ENCODE measurements at regions not wholly inside any gene's neighbourhood (a gene's known extent, or its start where the extent isn't known, plus 50 kb on each side); places are given as distances from the start of the nearest gene placed in this dataset.
"Not testable (repeated sequence)": the region's sequence is repeated elsewhere in the genome, so short reads cannot be mapped to it uniquely, and the experiment has no call there.

- ATAC-seq (no peak), DNase-seq (no peak)
Measured at GRCh38 chr2:34705551-34706247, 1106.6 kb upstream of the FAM98A start.

DNA sequence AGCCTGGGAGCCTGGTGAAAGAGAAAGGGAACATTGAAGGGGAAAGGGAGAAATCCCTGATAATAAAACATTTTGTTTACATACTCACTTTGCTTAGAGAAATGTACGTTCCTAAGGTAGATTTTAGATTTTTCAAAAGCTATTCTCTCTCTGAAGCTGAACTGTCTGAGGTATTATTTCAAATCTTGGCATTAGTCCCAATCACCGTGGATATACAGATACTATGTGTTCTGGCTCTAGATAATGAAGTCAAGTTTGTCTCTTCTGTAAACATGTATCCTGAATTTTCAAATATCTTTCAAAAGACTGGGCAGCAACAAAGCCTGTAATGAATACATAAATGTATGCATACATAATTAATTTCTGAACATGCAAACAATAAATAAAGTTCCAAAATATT is 1104.2 kb upstream of the FAM98A start:
- ATAC-seq, result no peak
- no peak for DNase-seq

DNA sequence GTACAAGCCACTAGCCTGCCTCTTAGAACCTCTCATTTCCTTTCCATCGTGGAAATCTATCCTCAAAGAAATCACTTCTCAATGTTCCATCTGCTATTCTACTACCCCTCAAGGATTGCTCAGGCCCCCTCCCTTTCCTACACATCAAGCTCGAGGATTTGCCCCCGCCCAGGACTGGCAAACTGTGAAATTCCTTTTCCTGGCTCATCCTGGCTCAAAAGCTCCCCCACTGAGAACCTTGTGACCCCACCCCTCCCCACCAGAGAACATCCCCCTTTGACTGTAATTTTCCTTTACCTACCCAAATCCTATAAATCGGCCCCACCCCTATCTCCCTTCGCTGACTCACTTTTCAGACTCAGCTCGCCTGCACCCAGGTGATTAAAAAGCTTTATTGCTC is 1103.3 kb upstream of the FAM98A start:
- ATAC-seq, DNase-seq: not testable (repeated sequence)

DNA sequence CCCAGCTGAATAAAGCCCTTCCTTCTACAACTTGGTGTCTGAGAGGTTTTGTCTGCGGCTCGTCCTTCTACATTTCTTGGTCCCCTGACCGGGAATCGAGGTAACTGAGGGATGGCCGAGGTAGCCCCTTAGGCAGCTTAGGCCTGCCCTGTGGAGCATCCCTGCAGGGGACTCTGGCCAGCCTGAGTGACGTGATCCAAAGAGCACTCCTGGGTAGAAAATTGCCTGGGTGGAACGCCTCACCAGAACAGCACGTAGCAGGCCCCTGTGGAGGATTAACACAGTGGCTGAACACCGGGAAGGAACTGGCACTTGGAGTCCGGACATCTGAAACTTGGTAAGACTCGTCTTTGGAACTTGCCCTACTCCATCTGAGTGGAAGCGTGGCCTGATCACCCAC is 1078.5 kb upstream of the FAM98A start:
- DNase-seq, ATAC-seq: not testable (repeated sequence)

DNA sequence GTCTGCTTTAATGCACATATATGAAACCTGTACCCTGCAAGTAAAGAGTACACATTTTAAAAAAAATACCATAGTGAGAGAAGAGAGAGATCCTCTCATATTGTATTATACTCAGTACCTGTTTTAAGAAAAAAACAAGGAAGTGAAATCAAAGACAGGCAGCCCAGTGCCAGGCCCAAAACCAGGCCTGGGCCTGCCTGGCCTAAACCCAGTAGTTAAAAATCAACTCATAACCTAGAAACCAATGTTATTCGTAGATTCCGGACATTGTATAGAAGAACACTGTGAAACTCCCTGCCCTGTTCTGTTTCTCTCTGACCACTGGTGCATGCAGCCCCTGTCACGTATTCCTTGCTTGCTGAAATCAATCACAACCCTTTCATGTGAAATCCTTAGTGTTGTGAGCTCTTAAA is 1078.0 kb upstream of the FAM98A start:
- ATAC-seq, result not testable (repeated sequence)

DNA sequence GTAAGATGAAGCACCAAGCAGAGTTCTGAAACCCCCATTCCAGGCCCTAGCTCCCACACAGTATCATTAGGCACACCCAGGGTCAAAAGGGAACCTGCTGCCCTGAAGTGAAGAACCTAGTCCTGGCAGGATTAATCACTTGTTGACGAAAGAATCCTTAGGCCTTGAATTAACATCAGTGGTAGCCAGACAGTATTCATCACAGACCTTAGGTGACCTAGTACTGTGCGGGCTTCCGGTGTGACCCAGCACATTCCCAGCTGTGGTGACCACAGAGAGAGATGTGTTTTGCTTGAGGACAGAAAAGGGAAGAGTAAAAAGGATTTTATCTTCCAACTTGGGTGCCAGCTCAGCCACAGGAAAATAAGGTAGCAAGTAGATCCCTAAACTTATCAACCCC is 1071.4 kb upstream of the FAM98A start:
- DNase-seq (no peak), ATAC-seq (no peak)

More for the DNA sequence above, 1078.0 kb upstream of the FAM98A start:
- not testable (repeated sequence) for DNase-seq

DNA sequence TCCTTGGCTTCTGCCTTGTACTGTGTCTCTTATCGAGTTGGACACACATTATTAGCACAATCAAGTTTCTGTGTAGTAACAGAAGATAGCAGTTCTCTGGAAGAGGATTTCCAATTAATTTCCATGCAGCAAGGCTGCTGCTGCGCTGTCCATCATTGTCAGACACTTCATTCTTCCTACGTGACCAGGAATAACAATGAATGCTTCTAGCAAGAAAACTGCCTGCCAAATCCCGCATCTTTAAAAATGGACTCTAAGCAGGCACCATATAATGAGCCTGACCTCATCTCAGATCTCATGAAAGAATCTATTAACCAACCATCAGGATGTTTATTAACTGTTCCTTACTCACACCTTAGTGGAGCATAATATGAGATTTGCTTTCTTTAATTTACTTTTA is 1067.7 kb upstream of the FAM98A start:
- no peak for ATAC-seq

GRCh38 chr2:34664266-34664665 is 1065.2 kb upstream of the FAM98A start:
- DNase-seq (no peak), ATAC-seq (no peak)

More for the DNA sequence above, 1067.7 kb upstream of the FAM98A start:
- DNase-seq, result no peak

DNA sequence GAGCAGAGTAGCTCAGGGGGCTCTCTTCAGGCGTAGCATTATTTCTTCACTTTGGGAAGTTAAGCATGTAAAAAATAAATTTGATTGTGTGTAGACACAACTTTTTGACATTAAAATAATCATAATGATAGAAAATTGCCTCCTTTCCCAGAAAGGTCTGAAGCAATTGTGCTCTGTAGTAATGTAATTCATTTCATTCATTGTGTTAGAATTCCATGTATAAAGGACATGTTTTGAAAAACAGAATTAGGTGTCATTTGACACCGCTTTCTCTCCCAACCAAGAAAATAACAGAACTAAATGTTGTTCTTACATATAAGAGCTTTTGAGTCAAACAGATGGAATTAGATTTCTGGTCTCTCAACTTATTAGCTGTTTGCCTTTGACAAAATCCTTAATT is 1064.2 kb upstream of the FAM98A start:
- ATAC-seq (no peak), DNase-seq (no peak)

- no peak for DNase-seq
- no peak for ATAC-seq
Measured at GRCh38 chr2:34660741-34661140, 1061.6 kb upstream of the FAM98A start.

- DNase-seq (no peak), ATAC-seq (no peak)
Measured at GRCh38 chr2:34656632-34657031, 1057.5 kb upstream of the FAM98A start.

GRCh38 chr2:34652636-34653035 is 1053.5 kb upstream of the FAM98A start:
- DNase-seq (no peak), ATAC-seq (no peak)

DNA sequence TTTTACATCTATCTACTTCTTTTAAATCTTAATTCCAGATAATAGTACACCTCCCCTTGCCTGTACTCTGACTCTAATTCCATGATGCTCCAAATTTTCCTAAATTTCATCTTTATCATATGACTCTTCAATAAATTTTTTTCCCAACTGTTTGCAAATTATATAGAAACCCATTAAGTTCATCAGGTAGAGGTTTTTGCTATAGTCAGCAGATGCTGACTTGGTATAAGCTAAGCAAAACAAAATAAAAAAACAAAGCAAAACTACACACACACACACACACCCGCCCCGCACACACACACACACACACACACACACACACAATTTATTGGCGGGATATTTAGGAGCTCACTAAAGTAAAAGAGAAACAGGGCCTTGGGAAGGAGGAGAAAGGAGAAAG is 1047.8 kb upstream of the FAM98A start:
- ATAC-seq, result no peak
- DNase-seq, result no peak

GRCh38 chr2:34632327-34632726 is 1033.2 kb upstream of the FAM98A start:
- ATAC-seq (no peak), DNase-seq (no peak)

GRCh38 chr2:34627003-34627402 is 1027.9 kb upstream of the FAM98A start:
- DNase-seq (no peak), ATAC-seq (no peak)

DNA sequence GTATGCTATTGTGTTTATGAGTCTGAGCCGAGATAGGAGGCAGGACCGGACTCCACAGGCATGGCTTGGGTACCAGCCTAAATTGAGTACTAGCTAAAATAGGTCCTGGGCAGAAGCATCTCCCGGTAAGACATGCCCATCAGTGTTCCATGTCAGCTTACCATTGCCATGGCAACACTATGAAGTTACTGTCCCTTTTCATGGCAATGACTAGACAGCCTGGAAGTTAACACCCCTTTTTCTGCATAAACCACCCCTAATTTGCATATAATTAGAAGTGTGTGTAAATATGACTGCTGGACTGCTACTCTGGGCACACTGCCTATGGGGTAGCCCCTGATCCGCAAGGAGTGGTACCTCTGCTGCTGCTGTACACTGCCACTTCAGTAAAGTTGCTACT is 1005.1 kb upstream of the FAM98A start:
- ATAC-seq, result no peak
- DNase-seq, result no peak

- ATAC-seq (no peak), DNase-seq (no peak)
Measured at GRCh38 chr2:34602262-34602661, 1003.2 kb upstream of the FAM98A start.

GRCh38 chr2:34601561-34601960 is 1002.5 kb upstream of the FAM98A start:
- DNase-seq (no peak), ATAC-seq (no peak)

GRCh38 chr2:34578641-34579040 is 979.5 kb upstream of the FAM98A start:
- DNase-seq (no peak), ATAC-seq (no peak)

GRCh38 chr2:34570266-34570872 is 971.3 kb upstream of the FAM98A start:
- DNase-seq, result no peak
- no peak for ATAC-seq

- no peak for ATAC-seq
- DNase-seq, result no peak
Measured at GRCh38 chr2:34567128-34567527, 968.0 kb upstream of the FAM98A start.

GRCh38 chr2:34552337-34552736 is 953.2 kb upstream of the FAM98A start:
- ATAC-seq, result no peak
- no peak for DNase-seq

DNA sequence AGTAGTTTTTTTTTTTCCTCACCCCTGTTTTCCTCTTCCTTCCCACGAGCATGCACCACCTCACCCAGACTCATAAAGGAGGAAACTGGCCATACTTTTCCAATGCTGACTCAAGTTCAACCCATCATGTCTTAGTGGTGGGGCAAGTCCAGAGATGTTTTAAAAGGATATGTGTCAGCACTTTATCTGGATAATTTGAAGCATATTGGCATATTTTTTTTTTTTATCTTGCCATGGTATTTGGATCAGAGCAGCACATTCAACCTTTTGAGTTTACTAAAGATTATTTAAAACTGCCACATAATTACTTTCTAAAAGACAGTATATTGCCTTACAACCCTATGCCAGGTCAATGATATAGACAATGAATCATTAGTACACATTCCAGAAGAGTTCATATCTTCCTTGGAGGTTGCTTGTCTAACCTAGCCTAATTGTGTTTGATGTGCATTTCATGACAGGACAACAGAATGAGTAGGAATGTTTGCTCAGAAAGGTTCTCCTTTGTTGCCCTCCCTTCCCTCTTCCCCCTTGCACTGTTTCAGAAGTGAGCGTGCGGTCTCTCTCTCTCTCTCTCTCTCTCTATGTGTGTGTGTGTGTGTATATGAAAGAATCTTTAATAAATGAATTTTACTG is 950.7 kb upstream of the FAM98A start:
- ATAC-seq (no peak), DNase-seq (no peak)

GRCh38 chr2:34547900-34548299 is 948.8 kb upstream of the FAM98A start:
- DNase-seq (no peak), ATAC-seq (no peak)
